ENCODE measurements at regions not wholly inside any gene's neighbourhood (a gene's known extent, or its start where the extent isn't known, plus 50 kb on each side); places are given as distances from the start of the nearest gene placed in this dataset.

GRCh38 chr2:181185421-181185820, 205.0 kb downstream of the UBE2E3 start:
- FAIRE-seq (no peak), DNase-seq (ENCODE audit: low spot score in 2 of 2) (no peak)

GRCh38 chr2:181185948-181186347, 205.5 kb downstream of the UBE2E3 start:
- no peak for FAIRE-seq

GRCh38 chr2:181188605-181189004, 208.2 kb downstream of the UBE2E3 start:
- FAIRE-seq (no peak), DNase-seq (ENCODE audit: low spot score in 2 of 2) (no peak)

More at GRCh38 chr2:181185948-181186347, 205.5 kb downstream of the UBE2E3 start:
- DNase-seq (ENCODE audit: low spot score in 2 of 2) = no peak

GRCh38 chr2:181189951-181190350, 209.5 kb downstream of the UBE2E3 start:
- DNase-seq (ENCODE audit: low spot score in 2 of 2) (no peak), FAIRE-seq (no peak)

GRCh38 chr2:181190711-181191110, 210.3 kb downstream of the UBE2E3 start:
- no peak for DNase-seq (ENCODE audit: low spot score in 2 of 2)
- no peak for FAIRE-seq

GRCh38 chr2:181193550-181193949, 213.1 kb downstream of the UBE2E3 start:
- DNase-seq (ENCODE audit: low spot score in 2 of 2) (no peak), FAIRE-seq (no peak)

GRCh38 chr2:181196401-181196800, 216.0 kb downstream of the UBE2E3 start:
- FAIRE-seq (no peak), DNase-seq (ENCODE audit: low spot score in 2 of 2) (no peak)

- DNase-seq (ENCODE audit: low spot score in 2 of 2) (no peak), FAIRE-seq (no peak)
Observed at GRCh38 chr2:181197140-181197760, 216.8 kb downstream of the UBE2E3 start.

GRCh38 chr2:181198183-181198864, 217.9 kb downstream of the UBE2E3 start:
- FAIRE-seq = no peak
- no peak for DNase-seq (ENCODE audit: low spot score in 2 of 2)

GRCh38 chr2:181203412-181203811, 223.0 kb downstream of the UBE2E3 start:
- no peak for FAIRE-seq
- DNase-seq (ENCODE audit: low spot score in 2 of 2) = no peak

GRCh38 chr2:181203916-181204315, 223.5 kb downstream of the UBE2E3 start:
- FAIRE-seq (no peak), DNase-seq (ENCODE audit: low spot score in 2 of 2) (peak in 1 of 2 donors; percentile 2)

GRCh38 chr2:181218401-181218821, 238.0 kb downstream of the UBE2E3 start:
- DNase-seq (ENCODE audit: low spot score in 2 of 2) = no peak
- FAIRE-seq = no peak

GRCh38 chr2:181223234-181223633, 234.0 kb upstream of the ITGA4 start:
- DNase-seq (ENCODE audit: low spot score in 2 of 2) (no peak), FAIRE-seq (no peak)

- DNase-seq (ENCODE audit: low spot score in 2 of 2) (no peak), FAIRE-seq (no peak)
Observed at GRCh38 chr2:181224866-181225265, 232.3 kb upstream of the ITGA4 start.

- DNase-seq (ENCODE audit: low spot score in 2 of 2) (no peak), FAIRE-seq (no peak)
Observed at GRCh38 chr2:181228661-181229060, 228.5 kb upstream of the ITGA4 start.

- FAIRE-seq (no peak), DNase-seq (ENCODE audit: low spot score in 2 of 2) (no peak)
Observed at GRCh38 chr2:181231151-181231550, 226.0 kb upstream of the ITGA4 start.

- peak in 1 of 2 donors; percentile 5 for DNase-seq (ENCODE audit: low spot score in 2 of 2)
- FAIRE-seq = no peak
Observed at GRCh38 chr2:181231886-181232621, 225.1 kb upstream of the ITGA4 start.

GRCh38 chr2:181234487-181234891, 222.7 kb upstream of the ITGA4 start:
- FAIRE-seq (no peak), DNase-seq (ENCODE audit: low spot score in 2 of 2) (no peak)

- FAIRE-seq (no peak), DNase-seq (ENCODE audit: low spot score in 2 of 2) (no peak)
Observed at GRCh38 chr2:181235011-181235410, 222.2 kb upstream of the ITGA4 start.

GRCh38 chr2:181235683-181236459, 221.3 kb upstream of the ITGA4 start:
- no peak for FAIRE-seq
- no peak for DNase-seq (ENCODE audit: low spot score in 2 of 2)
